ENCODE measurements at regions not wholly inside any gene's neighbourhood (a gene's known extent, or its start where the extent isn't known, plus 50 kb on each side); places are given as distances from the start of the nearest gene placed in this dataset.
"Not testable (repeated sequence)": the region's sequence is repeated elsewhere in the genome, so short reads cannot be mapped to it uniquely, and the experiment has no call there.

DNA sequence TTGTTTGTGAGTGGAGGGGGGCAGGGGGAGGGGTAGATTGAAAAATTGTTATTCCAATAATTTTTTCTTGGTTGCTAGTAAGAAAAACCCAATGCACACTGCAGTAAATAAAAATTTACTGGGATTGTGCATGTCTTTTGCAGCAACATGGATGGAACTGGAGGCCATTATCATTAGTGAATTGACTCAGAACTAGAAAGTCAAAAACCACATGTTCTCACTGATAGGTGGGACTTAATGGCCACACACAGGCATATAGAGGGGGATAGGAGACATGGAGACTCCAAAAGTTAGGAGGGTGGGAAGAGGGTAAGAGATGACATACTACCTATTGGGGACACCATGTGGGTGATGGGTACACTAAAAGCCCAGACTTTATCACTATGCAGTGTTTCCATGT is 67.2 kb downstream of the BUB3 start:
- TF ChIP-seq, protein P1, sequence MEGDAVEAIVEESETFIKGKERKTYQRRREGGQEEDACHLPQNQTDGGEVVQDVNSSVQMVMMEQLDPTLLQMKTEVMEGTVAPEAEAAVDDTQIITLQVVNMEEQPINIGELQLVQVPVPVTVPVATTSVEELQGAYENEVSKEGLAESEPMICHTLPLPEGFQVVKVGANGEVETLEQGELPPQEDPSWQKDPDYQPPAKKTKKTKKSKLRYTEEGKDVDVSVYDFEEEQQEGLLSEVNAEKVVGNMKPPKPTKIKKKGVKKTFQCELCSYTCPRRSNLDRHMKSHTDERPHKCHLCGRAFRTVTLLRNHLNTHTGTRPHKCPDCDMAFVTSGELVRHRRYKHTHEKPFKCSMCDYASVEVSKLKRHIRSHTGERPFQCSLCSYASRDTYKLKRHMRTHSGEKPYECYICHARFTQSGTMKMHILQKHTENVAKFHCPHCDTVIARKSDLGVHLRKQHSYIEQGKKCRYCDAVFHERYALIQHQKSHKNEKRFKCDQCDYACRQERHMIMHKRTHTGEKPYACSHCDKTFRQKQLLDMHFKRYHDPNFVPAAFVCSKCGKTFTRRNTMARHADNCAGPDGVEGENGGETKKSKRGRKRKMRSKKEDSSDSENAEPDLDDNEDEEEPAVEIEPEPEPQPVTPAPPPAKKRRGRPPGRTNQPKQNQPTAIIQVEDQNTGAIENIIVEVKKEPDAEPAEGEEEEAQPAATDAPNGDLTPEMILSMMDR (IDR thresholded peaks at IDR 0.05): no peak
- no peak for TF ChIP-seq POLR2A (IDR thresholded peaks at IDR 0.05)
- no peak for TF ChIP-seq POLR2AphosphoS5 (IDR thresholded peaks at IDR 0.05)
- intact Hi-C loops (cut with DNase I): no loop called here
- no peaks in the 10 kb centered on the region for H3K4me1 ChIP-seq (replicated peaks)
- H3K27ac ChIP-seq: no peak overlapping the region
- H3K27me3 ChIP-seq (replicated peaks; ENCODE audit: insufficient read depth): no peaks in the 10 kb centered on the region
- H3K4me3 ChIP-seq: no peak overlapping the region
- no peak for DNase-seq (ENCODE audit: low spot score)
- no peaks in the 10 kb centered on the region for H3K9me3 ChIP-seq
- no peaks in the 10 kb centered on the region for H3K36me3 ChIP-seq

DNA sequence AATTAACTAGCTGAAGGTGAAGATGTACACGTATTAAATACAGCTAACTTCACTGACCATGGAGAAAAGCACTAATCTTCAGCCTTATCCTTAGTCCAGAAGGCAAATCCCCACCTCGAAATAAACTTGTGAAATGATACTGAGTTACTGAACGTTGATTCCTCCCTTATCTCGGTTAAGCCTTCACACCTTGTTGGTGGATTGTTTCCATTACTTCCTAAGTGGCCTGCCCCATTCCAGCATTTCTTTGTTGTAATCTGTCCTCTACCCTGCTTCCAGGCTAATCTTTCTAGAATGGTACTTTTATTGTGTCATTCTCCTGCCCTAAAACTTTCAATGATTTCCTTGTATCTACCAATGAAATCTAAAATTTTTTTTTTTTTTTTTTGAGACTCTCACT is 68.6 kb downstream of the BUB3 start:
- H3K27ac ChIP-seq: no peak overlapping the region
- H3K27me3 ChIP-seq (replicated peaks; ENCODE audit: insufficient read depth): no peaks in the 10 kb centered on the region
- H3K4me3 ChIP-seq: no peak overlapping the region
- intact Hi-C loops (cut with DNase I): no loop called here
- no peaks in the 10 kb centered on the region for H3K9me3 ChIP-seq
- no peaks in the 10 kb centered on the region for H3K36me3 ChIP-seq
- TF ChIP-seq POLR2A (IDR thresholded peaks at IDR 0.05) (no peak), POLR2AphosphoS5 (IDR thresholded peaks at IDR 0.05) (no peak)
- TF ChIP-seq, protein P1 (IDR thresholded peaks at IDR 0.05): no peak
- no peaks in the 10 kb centered on the region for H3K4me1 ChIP-seq (replicated peaks)
- WGBS: 59% methylated on average over 4 of the region's 4 CpGs
- DNase-seq (ENCODE audit: low spot score): no peak

DNA sequence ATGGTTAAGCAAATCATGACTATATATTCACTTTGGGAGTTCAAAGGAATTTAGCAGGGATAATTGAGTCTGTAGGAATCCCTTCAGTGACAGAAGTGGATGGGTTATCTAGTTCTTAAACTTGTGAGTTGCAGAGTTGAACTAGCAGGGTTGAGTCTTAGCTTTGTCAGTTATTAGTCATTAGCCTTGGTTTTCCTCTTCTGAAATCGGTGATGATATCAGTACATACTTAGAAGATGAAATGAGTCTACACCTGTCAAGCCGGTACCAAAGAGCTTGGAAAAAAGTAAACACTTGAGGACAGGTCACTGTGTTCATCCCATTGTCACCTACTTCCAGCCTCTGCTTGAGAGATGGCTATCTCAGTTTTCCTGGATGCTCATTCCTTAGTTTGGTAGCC is 73.5 kb downstream of the BUB3 start:
- no peaks in the 10 kb centered on the region for H3K27me3 ChIP-seq (replicated peaks; ENCODE audit: insufficient read depth)
- 55% methylated on average over 2 of the region's 2 CpGs for WGBS
- H3K27ac ChIP-seq: no peak overlapping the region
- H3K4me1 ChIP-seq (replicated peaks): no peaks in the 10 kb centered on the region
- intact Hi-C loops (cut with DNase I): no loop called here
- H3K36me3 ChIP-seq: no peaks in the 10 kb centered on the region
- H3K4me3 ChIP-seq: no peak overlapping the region
- DNase-seq (ENCODE audit: low spot score): no peak
- H3K9me3 ChIP-seq: no peaks in the 10 kb centered on the region
- TF ChIP-seq, protein P1 (IDR thresholded peaks at IDR 0.05): no peak
- TF ChIP-seq POLR2A (IDR thresholded peaks at IDR 0.05): no peak
- no peak for TF ChIP-seq POLR2AphosphoS5 (IDR thresholded peaks at IDR 0.05)

DNA sequence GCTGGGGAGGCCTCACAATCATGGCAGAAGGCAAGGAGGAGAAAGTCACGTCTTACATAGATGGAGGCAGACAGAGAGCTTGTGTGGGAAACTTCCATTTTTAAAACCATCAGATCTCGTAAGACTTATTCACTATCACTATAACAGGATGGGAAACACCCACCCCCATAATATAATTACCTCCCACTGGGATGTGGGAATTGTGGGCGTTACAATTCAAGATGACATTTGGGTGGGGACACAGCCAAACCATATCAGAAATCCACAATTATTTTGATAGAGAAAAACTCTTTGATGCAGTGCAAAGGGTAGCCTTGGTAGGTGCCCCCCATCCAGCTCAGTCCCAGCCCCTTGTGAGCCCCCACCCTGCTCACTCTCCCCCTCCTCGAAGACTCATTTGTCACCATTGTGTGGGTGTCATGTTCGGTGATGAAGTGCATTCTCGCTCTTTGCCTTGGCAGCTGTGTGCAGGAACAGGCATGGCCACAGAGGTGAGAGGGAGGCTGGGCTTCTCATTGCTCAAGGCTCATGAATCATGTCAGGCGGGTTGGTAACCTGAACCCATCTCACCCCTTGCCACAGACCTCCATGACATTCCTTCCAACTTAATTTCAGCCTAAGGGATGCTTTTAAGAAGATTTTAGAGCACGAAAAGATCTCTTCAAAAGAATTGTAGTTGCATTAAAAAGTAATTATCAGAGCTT is 75.9 kb downstream of the BUB3 start:
- no peaks in the 10 kb centered on the region for H3K27me3 ChIP-seq (replicated peaks; ENCODE audit: insufficient read depth)
- H3K36me3 ChIP-seq: no peaks in the 10 kb centered on the region
- no peaks in the 10 kb centered on the region for H3K4me1 ChIP-seq (replicated peaks)
- intact Hi-C loops (cut with DNase I): no loop called here
- H3K9me3 ChIP-seq: no peaks in the 10 kb centered on the region
- DNase-seq (ENCODE audit: low spot score): no peak
- H3K4me3 ChIP-seq: no peak overlapping the region
- 57% methylated on average over 8 of the region's 8 CpGs for WGBS
- TF ChIP-seq POLR2A (IDR thresholded peaks at IDR 0.05) (no peak), POLR2AphosphoS5 (IDR thresholded peaks at IDR 0.05) (no peak)
- TF ChIP-seq, protein P1 (IDR thresholded peaks at IDR 0.05): no peak
- no peak overlapping the region for H3K27ac ChIP-seq

DNA sequence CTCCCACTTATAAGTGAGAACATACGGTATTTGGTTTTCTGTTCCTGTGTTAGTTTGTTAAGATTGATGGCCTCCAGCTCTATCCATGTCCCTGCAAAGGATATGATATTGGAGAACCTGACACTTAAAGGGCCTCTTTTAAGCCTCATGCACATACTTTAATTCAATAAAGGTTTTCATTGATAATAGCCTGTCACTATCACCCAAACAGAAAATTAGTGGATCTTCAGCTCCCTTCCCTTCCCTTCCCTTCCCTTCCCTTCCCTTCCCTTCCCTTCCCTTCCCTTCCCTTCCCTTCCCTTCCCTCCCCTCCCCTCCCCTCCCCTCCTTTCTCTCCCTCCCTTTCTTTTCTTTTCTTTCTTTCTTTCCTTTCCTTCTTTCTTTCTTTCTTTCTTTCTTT is 78.7 kb downstream of the BUB3 start:
- H3K4me1 ChIP-seq (replicated peaks); intact Hi-C loops (cut with DNase I); H3K4me3 ChIP-seq; H3K27me3 ChIP-seq (replicated peaks; ENCODE audit: insufficient read depth); H3K9me3 ChIP-seq; DNase-seq (ENCODE audit: low spot score); H3K27ac ChIP-seq; H3K36me3 ChIP-seq: not testable (repeated sequence)
- 96% methylated on average over 1 of the region's 1 CpG for WGBS

DNA sequence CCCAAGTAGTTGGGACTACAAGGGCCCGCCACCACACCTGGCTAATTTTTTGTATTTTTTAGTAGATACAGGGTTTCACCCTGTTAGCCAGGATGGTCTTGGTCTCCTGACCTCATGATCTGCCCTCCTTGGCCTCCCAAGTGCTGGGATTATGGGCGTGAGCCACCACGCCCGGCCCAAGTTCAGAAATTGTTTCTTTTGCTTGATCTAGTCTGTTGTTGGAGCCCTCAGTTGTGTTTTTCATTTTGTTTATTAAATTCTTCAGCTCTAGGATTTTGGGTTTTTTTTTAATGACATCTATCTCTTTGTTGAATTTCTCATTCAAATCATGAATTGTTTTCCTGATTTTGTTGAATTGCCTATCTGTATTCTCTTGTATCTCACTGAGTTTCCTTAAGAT is 80.8 kb downstream of the BUB3 start:
- DNase-seq (ENCODE audit: low spot score); H3K36me3 ChIP-seq; H3K27ac ChIP-seq; H3K4me3 ChIP-seq; H3K4me1 ChIP-seq (replicated peaks); H3K9me3 ChIP-seq; H3K27me3 ChIP-seq (replicated peaks; ENCODE audit: insufficient read depth); intact Hi-C loops (cut with DNase I): not testable (repeated sequence)
- 96% methylated on average over 4 of the region's 4 CpGs for WGBS
